Colonic mucosa (tissue), 4 donors: ENCODE measurements at regions not wholly inside any gene's neighbourhood (a gene's known extent, or its start where the extent isn't known, plus 50 kb on each side); places are given as distances from the start of the nearest gene placed in this dataset.

Source experiments
- DNase-seq: peaks from one replicate; pipeline ENCODE4 v3.0.0-alpha.2; 2020
- H3K27ac ChIP-seq: fragments of 200-600 bp; one replicate; pipeline ENCODE4 v1.8.0; 2021
- H3K27me3 ChIP-seq: fragments of 200-600 bp; one replicate; pipeline ENCODE4 v1.8.0; 2021
- H3K36me3 ChIP-seq: fragments of 200-600 bp; one replicate; pipeline ENCODE4 v1.8.0; 2021
- H3K4me1 ChIP-seq: fragments of 200-600 bp; one replicate; pipeline ENCODE4 v1.8.0; 2021; ENCODE audit warnings: mild to moderate bottlenecking
- H3K4me3 ChIP-seq: fragments of 200-600 bp; one replicate; pipeline ENCODE4 v1.8.0; 2021
- H3K9ac ChIP-seq, 2 donors: one replicate each; pipeline ENCODE4 v1.7.0; 2013; ENCODE audit warnings: control low read depth in 2 of 2, low read depth in 2 of 2, low read length in 2 of 2
- H3K9me3 ChIP-seq: fragments of 200-600 bp; one replicate; pipeline ENCODE4 v1.8.0; 2021
- CTCF ChIP-seq: fragments of 200-600 bp; IDR thresholded peaks from one replicate; pipeline ENCODE4 v1.8.0; 2022; ENCODE audit warnings: antibody characterized with exemption, mild to moderate bottlenecking
- intact Hi-C: fragments of 100-400 bp; cut with DNase I; formaldehyde crosslinking; loops from one replicate; pipeline ENCODE4 v1.14.1; 2022
- donor health status: healthy.
- donor health status: DM: no; HTN: no; CAD: no.
- donor health status: DM: no; HTN: no; CAD: no.

- no peaks in the 10 kb centered on the region for H3K4me1 ChIP-seq
- no peaks in the 10 kb centered on the region for H3K27me3 ChIP-seq
- H3K9ac ChIP-seq = no peak overlapping the region
- intact Hi-C loops = no loop called here
- H3K36me3 ChIP-seq = no peaks in the 10 kb centered on the region
- no peak overlapping the region for H3K27ac ChIP-seq
- DNase-seq = no peak
- no peak overlapping the region for H3K4me3 ChIP-seq
- TF ChIP-seq CTCF = no peak
- H3K9me3 ChIP-seq = no peaks in the 10 kb centered on the region
Measured at GRCh38 chr1:55309786-55310504, 94.8 kb upstream of the USP24 start.

GRCh38 chr1:55309053-55309452 lies 93.9 kb upstream of the USP24 start:
- Histone ChIP-seq H3K9ac (no peak overlapping the region), H3K9me3 (no peaks in the 10 kb centered on the region), H3K4me1 (no peaks in the 10 kb centered on the region), H3K27ac (no peak overlapping the region), H3K4me3 (no peak overlapping the region), H3K36me3 (no peaks in the 10 kb centered on the region), H3K27me3 (no peaks in the 10 kb centered on the region)
- TF ChIP-seq CTCF = no peak
- intact Hi-C loops = no loop called here
- no peak for DNase-seq

GRCh38 chr1:55305735-55306134 lies 90.6 kb upstream of the USP24 start:
- no peak for DNase-seq

GRCh38 chr1:55304229-55304740 lies 89.1 kb upstream of the USP24 start:
- no peak overlapping the region for H3K4me3 ChIP-seq
- no peaks in the 10 kb centered on the region for H3K27me3 ChIP-seq
- no peaks in the 10 kb centered on the region for H3K36me3 ChIP-seq
- no peak for DNase-seq
- no peaks in the 10 kb centered on the region for H3K4me1 ChIP-seq
- no peak overlapping the region for H3K9ac ChIP-seq
- no peaks in the 10 kb centered on the region for H3K9me3 ChIP-seq
- TF ChIP-seq CTCF = no peak
- intact Hi-C loops = no loop called here
- H3K27ac ChIP-seq = no peak overlapping the region

More at GRCh38 chr1:55305735-55306134, 90.6 kb upstream of the USP24 start:
- TF ChIP-seq CTCF = no peak
- no peak overlapping the region for H3K9ac ChIP-seq
- H3K4me3 ChIP-seq = no peak overlapping the region
- no peaks in the 10 kb centered on the region for H3K27me3 ChIP-seq
- H3K4me1 ChIP-seq = no peaks in the 10 kb centered on the region
- no peaks in the 10 kb centered on the region for H3K36me3 ChIP-seq
- H3K27ac ChIP-seq = no peak overlapping the region
- intact Hi-C loops = no loop called here
- no peaks in the 10 kb centered on the region for H3K9me3 ChIP-seq

- no peaks in the 10 kb centered on the region for H3K27me3 ChIP-seq
- H3K36me3 ChIP-seq = no peaks in the 10 kb centered on the region
- no peak for DNase-seq
- H3K9me3 ChIP-seq = no peaks in the 10 kb centered on the region
- no peak for TF ChIP-seq CTCF
- H3K4me1 ChIP-seq = no peaks in the 10 kb centered on the region
- no peak overlapping the region for H3K9ac ChIP-seq
- H3K4me3 ChIP-seq = no peak overlapping the region
- intact Hi-C loops = no loop called here
- H3K27ac ChIP-seq = no peak overlapping the region
Measured at GRCh38 chr1:55302972-55303371, 87.8 kb upstream of the USP24 start.
